H9 (cell line): ENCODE measurements at regions not wholly inside any gene's neighbourhood (a gene's known extent, or its start where the extent isn't known, plus 50 kb on each side); places are given as distances from the start of the nearest gene placed in this dataset.

Experiments used
- DNase-seq: peaks from one replicate; pipeline ENCODE4 v3.0.0-alpha.2; 2017
- H2AFZ ChIP-seq: one replicate; pipeline ENCODE4 v1.6.1; 2013; ENCODE audit warnings: mild to moderate bottlenecking, low read length, control low read depth, moderate library complexity
- H2AK5ac ChIP-seq: 2 replicates; pipeline ENCODE4 v1.6.1; 2013; ENCODE audit warnings: low read length, control low read depth, mixed read lengths; ENCODE audit not compliant: insufficient read length
- H2BK120ac ChIP-seq: one replicate; pipeline ENCODE4 v1.6.1; 2013; ENCODE audit warnings: low read depth, mild to moderate bottlenecking, low read length, control low read depth, inconsistent platforms; ENCODE audit not compliant: poor library complexity, severe bottlenecking
- H2BK12ac ChIP-seq: 2 replicates; pipeline ENCODE4 v1.6.1; 2013; ENCODE audit warnings: low read length, control low read depth, mixed read lengths, low read depth; ENCODE audit not compliant: insufficient read length
- H2BK15ac ChIP-seq: 2 replicates; pipeline ENCODE4 v1.6.1; 2013; ENCODE audit warnings: low read depth, low read length, control low read depth
- H2BK20ac ChIP-seq: one replicate; pipeline ENCODE4 v1.6.1; 2013; ENCODE audit warnings: low read depth, mild to moderate bottlenecking, low read length, control low read depth, inconsistent platforms; ENCODE audit not compliant: poor library complexity, severe bottlenecking
- H2BK5ac ChIP-seq: 2 replicates; pipeline ENCODE4 v1.6.1; 2013; ENCODE audit warnings: low read length, control low read depth, mixed read lengths; ENCODE audit not compliant: insufficient read length
- H3K14ac ChIP-seq: 2 replicates; pipeline ENCODE4 v1.6.1; 2013; ENCODE audit warnings: low read length, control low read depth; ENCODE audit not compliant: insufficient read depth
- H3K18ac ChIP-seq: 2 replicates; pipeline ENCODE4 v1.6.1; 2013; ENCODE audit warnings: low read depth, mild to moderate bottlenecking, mixed read lengths, low read length, control low read depth; ENCODE audit not compliant: insufficient read length
- H3K23ac ChIP-seq: 2 replicates; pipeline ENCODE4 v1.6.1; 2013; ENCODE audit warnings: low read length, control low read depth, mixed read lengths, low read depth; ENCODE audit not compliant: insufficient read length
- H3K23me2 ChIP-seq: 2 replicates; pipeline ENCODE4 v1.6.1; 2013; ENCODE audit warnings: low read depth, mild to moderate bottlenecking, mixed read lengths, low read length, control low read depth; ENCODE audit not compliant: insufficient read length, poor library complexity, severe bottlenecking
- H3K27ac ChIP-seq: 2 replicates; pipeline ENCODE4 v1.5.1; 2013; ENCODE audit warnings: low read length, control low read depth, mixed read lengths, low read depth; ENCODE audit not compliant: insufficient read length
- H3K27me3 ChIP-seq: 2 replicates; pipeline ENCODE4 v1.6.1; 2013; ENCODE audit warnings: low read length, control low read depth, inconsistent platforms; ENCODE audit not compliant: insufficient read depth
- H3K4ac ChIP-seq: 2 replicates; pipeline ENCODE4 v1.6.1; 2013; ENCODE audit warnings: low read depth, mild to moderate bottlenecking, control low read depth, inconsistent platforms, low read length, moderate library complexity
- H3K4me1 ChIP-seq: 2 replicates; pipeline ENCODE4 v1.6.1; 2013; ENCODE audit warnings: low read length, control low read depth, inconsistent platforms; ENCODE audit not compliant: insufficient read depth
- H3K4me2 ChIP-seq: 2 replicates; pipeline ENCODE4 v1.6.1; 2013; ENCODE audit warnings: low read length, control low read depth, mixed read lengths; ENCODE audit not compliant: insufficient read length, insufficient read depth
- H3K56ac ChIP-seq: 2 replicates; pipeline ENCODE4 v1.6.1; 2013; ENCODE audit warnings: low read depth, mild to moderate bottlenecking, mixed read lengths, low read length, control low read depth; ENCODE audit not compliant: insufficient read length
- H3K79me1 ChIP-seq: 2 replicates; pipeline ENCODE4 v1.6.1; 2013; ENCODE audit warnings: low read depth, mild to moderate bottlenecking, moderate library complexity, low read length, control low read depth, inconsistent platforms; ENCODE audit not compliant: insufficient read depth, poor library complexity, severe bottlenecking
- H3K79me2 ChIP-seq: 2 replicates; pipeline ENCODE4 v1.6.1; 2013; ENCODE audit warnings: low read length, control low read depth, inconsistent platforms; ENCODE audit not compliant: insufficient read depth
- H3K9ac ChIP-seq: 2 replicates; pipeline ENCODE4 v1.6.1; 2013; ENCODE audit warnings: low read length, control low read depth, mixed read lengths; ENCODE audit not compliant: insufficient read length; ENCODE audit errors: extremely low read depth
- H3K9me3 ChIP-seq: one replicate; pipeline ENCODE4 v1.6.1; 2013; ENCODE audit warnings: low read depth, low read length, inconsistent platforms; ENCODE audit not compliant: control insufficient read depth
- H3T11ph ChIP-seq: one replicate; pipeline ENCODE4 v1.6.1; 2013; ENCODE audit warnings: mild to moderate bottlenecking, low read length, control low read depth, inconsistent platforms
- H4K20me1 ChIP-seq: one replicate; pipeline ENCODE4 v1.6.1; 2013; ENCODE audit not compliant: control insufficient read depth, insufficient read length, insufficient read depth
- H4K5ac ChIP-seq: 2 replicates; pipeline ENCODE4 v1.6.1; 2013; ENCODE audit warnings: low read depth, mild to moderate bottlenecking, mixed read lengths, low read length, control low read depth; ENCODE audit not compliant: insufficient read length
- H4K8ac ChIP-seq: replicated peaks from 2 replicates; pipeline ENCODE4 v1.6.1; 2013; ENCODE audit warnings: low read length, control low read depth, mixed read lengths, low read depth; ENCODE audit not compliant: insufficient read length
- H4K91ac ChIP-seq: 2 replicates; pipeline ENCODE4 v1.6.1; 2013; ENCODE audit warnings: low read depth, mild to moderate bottlenecking, moderate library complexity, mixed read lengths, low read length, control low read depth; ENCODE audit not compliant: insufficient read length
- H3K27ac Mint-ChIP-seq, 3 experiments: 2 replicates in 2 of 3; 3 replicates in 1 of 3; pipeline ENCODE4 v1.8.0; 2020 to 2021; ENCODE audit warnings: mixed read lengths in 3 of 3, mild to moderate bottlenecking in 1 of 3, moderate library complexity in 1 of 3
- H3K27me3 Mint-ChIP-seq: 2 replicates; pipeline ENCODE4 v1.8.0; 2021; ENCODE audit warnings: low read depth, mild to moderate bottlenecking, moderate library complexity, mixed read lengths
- H3K36me3 Mint-ChIP-seq, 3 experiments: 2 replicates in 2 of 3; 3 replicates in 1 of 3; pipeline ENCODE4 v1.8.0; 2020 to 2021; ENCODE audit warnings: low read depth in 3 of 3, mixed read lengths in 3 of 3; ENCODE audit not compliant: insufficient read depth in 1 of 3
- H3K4me1 Mint-ChIP-seq, 2 experiments: 2 replicates each; pipeline ENCODE4 v1.8.0; 2020; ENCODE audit warnings: mixed read lengths in 2 of 2
- H3K4me3 Mint-ChIP-seq, 2 experiments: 2 replicates in 1 of 2; 3 replicates in 1 of 2; pipeline ENCODE4 v1.8.0; 2020 to 2021; ENCODE audit warnings: mild to moderate bottlenecking in 2 of 2, mixed read lengths in 2 of 2, moderate library complexity in 1 of 2
- H3K9me3 Mint-ChIP-seq, 2 experiments: 2 replicates in 1 of 2; 3 replicates in 1 of 2; pipeline ENCODE4 v1.8.0; 2020; ENCODE audit warnings: mild to moderate bottlenecking in 2 of 2, mixed read lengths in 2 of 2, moderate library complexity in 1 of 2
- CTCF ChIP-seq: fragments of 200-600 bp; sonication (generic); conservative IDR thresholded peaks from 3 replicates; pipeline ENCODE4 v1.8.0; 2021; ENCODE audit warnings: antibody characterized with exemption, mild to moderate bottlenecking
- WGBS: extraction: QIAGEN DNeasy Blood & Tissue Kit; methylation state at CpG from one replicate; pipeline ENCODE4 v1.1.7; 2013; ENCODE audit warnings: missing lambda C conversion rate, low lambda C conversion rate, mixed read lengths; ENCODE audit not compliant: insufficient read length; ENCODE audit errors: extremely low coverage; 5-methylcytosine and 5-hydroxymethylcytosine counted together

DNA sequence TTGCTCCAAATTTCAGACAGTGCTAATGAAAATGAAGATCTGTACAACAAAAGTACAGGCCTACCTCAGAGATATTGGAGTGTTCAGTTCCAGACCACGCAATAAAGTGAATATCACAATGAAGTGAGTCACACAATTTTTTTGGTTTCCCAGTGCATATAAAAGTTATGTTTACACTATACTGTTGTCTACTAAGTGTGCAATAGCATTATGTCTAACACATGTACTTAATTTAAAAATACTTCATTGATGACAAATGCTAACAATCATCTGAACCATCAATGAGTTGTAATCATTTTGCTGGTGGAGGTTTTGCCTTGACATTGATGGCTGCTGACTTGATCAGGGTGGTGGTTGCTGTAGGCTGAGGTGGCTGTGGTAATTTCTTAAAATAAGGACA lies 60.6 kb upstream of the E2F8 start:
- no peak for TF ChIP-seq CTCF
- Histone ChIP-seq H3K23ac (no peak overlapping the region), H3K4me2 (no peak overlapping the region), H3K56ac (no peak overlapping the region), H4K5ac (no peak overlapping the region), H2BK120ac (no peak overlapping the region), H4K91ac (no peak overlapping the region), H2BK15ac (no peak overlapping the region), H3K14ac (no peak overlapping the region), H3K9ac (no peak overlapping the region), H3K23me2 (no peaks in the 10 kb centered on the region), H3K4ac (no peak overlapping the region), H3T11ph (no peak overlapping the region), H3K27me3 (no peaks in the 10 kb centered on the region), H2AK5ac (no peak overlapping the region), H4K20me1 (no peaks in the 10 kb centered on the region), H3K27ac (no peak overlapping the region), H2BK5ac (no peak overlapping the region), H2AFZ (no peak overlapping the region), H3K79me1 (no peaks in the 10 kb centered on the region), H3K79me2 (no peaks in the 10 kb centered on the region), H3K4me1 (no peaks in the 10 kb centered on the region), H3K9me3 (no peaks in the 10 kb centered on the region), H2BK20ac (no peak overlapping the region), H2BK12ac (no peak overlapping the region), H3K18ac (no peak overlapping the region), H4K8ac (no peak overlapping the region)
- DNase-seq = no peak
- peaks cover 0 to 3% of the 10 kb centered on the region in 2 experiments; a peak in 2 of 5 replicates for H3K9me3 Mint-ChIP-seq
- peaks cover 8% of the 10 kb centered on the region in 2 experiments for H3K4me1 Mint-ChIP-seq
- no peaks in the 10 kb centered on the region for H3K36me3 Mint-ChIP-seq
- no peak overlapping the region for H3K27ac Mint-ChIP-seq
- no CpG with 5 or more reads among the region's 1 CpG for WGBS
- H3K4me3 Mint-ChIP-seq = no peak overlapping the region
- H3K27me3 Mint-ChIP-seq = peaks cover 6% of the 10 kb centered on the region
